HG03159 (cell line): ENCODE measurements at regions not wholly inside any gene's neighbourhood (a gene's known extent, or its start where the extent isn't known, plus 50 kb on each side); places are given as distances from the start of the nearest gene placed in this dataset.
"Not testable (repeated sequence)": the region's sequence is repeated elsewhere in the genome, so short reads cannot be mapped to it uniquely, and the experiment has no call there.

Experiments
- ATAC-seq: cut with Tn5 transposase; IDR thresholded peaks from one replicate; pipeline ENCODE4 v1.9.1; 2021; ENCODE audit warnings: mild to moderate bottlenecking, moderate library complexity; ENCODE audit not compliant: unreplicated experiment

- no peak for ATAC-seq
Observed at GRCh38 chr12:69171881-69172280, 67.5 kb upstream of the CPSF6 start.

- ATAC-seq, result no peak
Observed at GRCh38 chr12:69172491-69172890, 66.9 kb upstream of the CPSF6 start.

- ATAC-seq, result no peak
Observed at GRCh38 chr12:69173368-69173767, 66.0 kb upstream of the CPSF6 start.

- ATAC-seq, result no peak
Observed at GRCh38 chr12:69179786-69180185, 59.6 kb upstream of the CPSF6 start.

GRCh38 chr12:69187572-69187971, 51.8 kb upstream of the CPSF6 start:
- ATAC-seq, result not testable (repeated sequence)

- no peak for ATAC-seq
Observed at GRCh38 chr12:69189378-69189978, 49.9 kb upstream of the CPSF6 start.
